ENCODE measurements at regions not wholly inside any gene's neighbourhood (a gene's known extent, or its start where the extent isn't known, plus 50 kb on each side); places are given as distances from the start of the nearest gene placed in this dataset.

GRCh38 chr1:221169447-221169889 lies 290.2 kb downstream of the HLX start:
- TF ChIP-seq CTCF (IDR thresholded peaks at IDR 0.05 in 8 of 11, conservative IDR thresholded peaks at IDR 0.05 in 3 of 11), result no peak
- no peak for TF ChIP-seq POLR2A (IDR thresholded peaks at IDR 0.05)

Data from spleen (tissue), 7 donors.